ENCODE measurements at regions not wholly inside any gene's neighbourhood (a gene's known extent, or its start where the extent isn't known, plus 50 kb on each side); places are given as distances from the start of the nearest gene placed in this dataset.

- no peak for TF ChIP-seq CTCF (IDR thresholded peaks at IDR 0.05; ENCODE audit: low read depth, low read length)
- no peak for TF ChIP-seq EZH2phosphoT487 (IDR thresholded peaks at IDR 0.05; ENCODE audit: low read depth)
These were observed 595.7 kb downstream of the EFNA5 start for GRCh38 chr5:107074996-107075395.
